CD4-positive, alpha-beta memory T cell (primary cell): ENCODE measurements at regions not wholly inside any gene's neighbourhood (a gene's known extent, or its start where the extent isn't known, plus 50 kb on each side); places are given as distances from the start of the nearest gene placed in this dataset.
A peak's percentile ranks its signal among the peaks of the same experiment; 100 is the strongest.
"Not testable (repeated sequence)": the region's sequence is repeated elsewhere in the genome, so short reads cannot be mapped to it uniquely, and the experiment has no call there.

Experiments used
- CTCF ChIA-PET: fragments of 350-600 bp; sonication (Branson Sonifier 250); formaldehyde crosslinking; loops from one replicate; lab custom pipeline; 2021; ENCODE audit warnings: inconsistent platforms; ENCODE audit not compliant: partially characterized antibody; lab: Charles Lee
- POLR2A ChIA-PET: fragments of 350-600 bp; sonication (Branson Sonifier 250); formaldehyde crosslinking; loops from one replicate; lab custom pipeline; 2021; ENCODE audit not compliant: partially characterized antibody; lab: Charles Lee
- DNase-seq, 5 donors: peaks; one replicate each; pipeline versions ENCODE4 v3.0.0 to v3.0.0-alpha.2; 2020 to 2022; ENCODE audit warnings: mixed read lengths in 1 of 5
- H3K27ac ChIP-seq: one replicate; pipeline ENCODE4 v1.7.0; 2013; ENCODE audit warnings: low read depth, low read length
- H3K27me3 ChIP-seq: 2 replicates; pipeline ENCODE4 v1.7.0; 2013; ENCODE audit warnings: mild to moderate bottlenecking, low read length, moderate library complexity; ENCODE audit not compliant: insufficient read depth
- H3K36me3 ChIP-seq: 2 replicates; pipeline ENCODE4 v1.7.0; 2013; ENCODE audit warnings: mild to moderate bottlenecking, low read length, moderate library complexity; ENCODE audit not compliant: insufficient read depth
- H3K4me1 ChIP-seq: 2 replicates; pipeline ENCODE4 v1.7.0; 2013; ENCODE audit warnings: mild to moderate bottlenecking, low read length, moderate library complexity; ENCODE audit not compliant: insufficient read depth
- H3K4me3 ChIP-seq, 2 donors: one replicate each; pipeline ENCODE4 v1.7.0; 2013; ENCODE audit warnings: low read length in 2 of 2, mild to moderate bottlenecking in 1 of 2
- H3K9me3 ChIP-seq, 2 donors: one replicate each; pipeline ENCODE4 v1.7.0; 2013; ENCODE audit warnings: low read length in 2 of 2, control low read depth in 1 of 2; ENCODE audit not compliant: control insufficient read depth in 1 of 2
- H3K27ac Mint-ChIP-seq, 7 donors: one replicate each; pipeline ENCODE4 v1.8.0; 2020 to 2021; ENCODE audit warnings: mixed read lengths in 7 of 7, mild to moderate bottlenecking in 6 of 7, inconsistent platforms in 3 of 7, moderate library complexity in 3 of 7
- H3K27me3 Mint-ChIP-seq, 2 donors: one replicate each; pipeline ENCODE4 v1.8.0; 2020 to 2021; ENCODE audit warnings: mixed read lengths in 2 of 2
- H3K36me3 Mint-ChIP-seq, 2 donors: one replicate each; pipeline ENCODE4 v1.8.0; 2020 to 2021; ENCODE audit warnings: mixed read lengths in 2 of 2, inconsistent platforms in 1 of 2, mild to moderate bottlenecking in 1 of 2
- H3K4me1 Mint-ChIP-seq, 4 donors: one replicate each; pipeline ENCODE4 v1.8.0; 2020 to 2021; ENCODE audit warnings: mixed read lengths in 4 of 4, mild to moderate bottlenecking in 1 of 4
- H3K4me3 Mint-ChIP-seq, 8 donors: one replicate each; pipeline ENCODE4 v1.8.0; 2020 to 2021; ENCODE audit warnings: mixed read lengths in 8 of 8, mild to moderate bottlenecking in 7 of 8, moderate library complexity in 6 of 8, inconsistent platforms in 3 of 8
- H3K9me3 Mint-ChIP-seq, 8 donors: one replicate each; pipeline ENCODE4 v1.8.0; 2020 to 2021; ENCODE audit warnings: mixed read lengths in 8 of 8, mild to moderate bottlenecking in 5 of 8, inconsistent platforms in 3 of 8, moderate library complexity in 1 of 8
- intact Hi-C: fragments of 100-400 bp; cut with micrococcal nuclease; formaldehyde crosslinking; loops from one replicate; pipeline ENCODE4 v1.15.1; 2023

GRCh38 chr17:45581860-45582259 lies 91.3 kb upstream of the PLEKHM1 start:
- POLR2A ChIA-PET: no interaction called here
- DNase-seq: no peak
- Mint-ChIP-seq H3K4me3 (peak overlapping the region in 2 of 8 donors; percentile 32 to 40), H3K27me3 (peaks cover 1 to 2% of the 10 kb centered on the region in 2 donors), H3K4me1 (peaks cover 37 to 67% (median 54%) of the 10 kb centered on the region in 4 donors), H3K36me3 (peaks cover 7 to 40% of the 10 kb centered on the region in 2 donors), H3K27ac (peak overlapping the region; percentile 79 to 100 (median 98)), H3K9me3 (no peaks in the 10 kb centered on the region)
- Histone ChIP-seq H3K9me3 (no peaks in the 10 kb centered on the region), H3K36me3 (no peaks in the 10 kb centered on the region), H3K4me1 (peaks cover 39% of the 10 kb centered on the region), H3K27ac (no peak overlapping the region), H3K4me3 (no peak overlapping the region), H3K27me3 (no peaks in the 10 kb centered on the region)
- intact Hi-C loops: no loop called here
- CTCF ChIA-PET: no interaction called here

DNA sequence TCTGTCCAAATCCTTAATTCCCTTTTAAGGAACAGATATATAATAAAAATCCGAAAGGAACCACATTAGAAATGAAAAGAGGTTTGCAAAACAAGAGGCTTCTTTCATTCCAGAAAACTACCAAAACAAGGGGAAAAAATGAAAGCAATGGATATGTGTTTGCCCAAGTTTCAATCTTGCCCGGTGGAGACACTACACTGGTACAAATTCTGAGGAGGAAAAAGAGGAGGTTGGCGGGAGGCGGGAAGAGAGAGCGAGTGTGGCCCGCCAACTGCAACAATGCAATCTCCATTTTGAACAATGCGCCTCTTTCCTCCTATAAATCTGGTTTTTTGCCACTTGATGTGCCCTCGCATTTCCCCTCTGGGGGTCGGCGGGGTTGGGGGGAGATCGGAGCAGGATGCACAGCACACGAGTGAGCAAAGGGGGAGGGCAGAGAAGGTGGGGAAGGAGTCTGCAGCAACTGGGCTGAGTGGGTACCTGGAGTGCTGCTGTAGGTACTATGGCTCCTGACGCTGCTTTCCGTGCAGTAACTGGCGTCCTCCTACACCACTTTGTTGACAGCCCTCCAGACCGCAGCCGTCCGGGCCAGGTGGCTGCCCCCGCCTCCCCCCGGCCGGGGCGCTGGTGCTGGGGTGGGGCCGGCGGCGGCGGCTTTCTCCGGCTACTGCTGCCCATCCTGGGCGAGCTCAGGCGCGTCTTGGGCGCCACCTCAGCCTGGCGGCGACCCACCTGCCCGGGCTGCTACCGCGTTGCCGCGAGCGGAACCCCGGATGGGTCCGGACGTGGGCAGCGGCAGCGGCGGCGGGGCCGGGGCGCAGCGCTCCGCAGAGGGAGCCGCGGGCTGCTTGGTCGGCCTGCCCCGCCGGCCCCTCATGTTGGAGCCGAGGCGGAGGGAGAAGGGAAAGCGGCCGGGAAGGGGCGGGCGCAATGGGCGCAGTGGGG lies 93.8 kb upstream of the PLEKHM1 start:
- no peaks in the 10 kb centered on the region for H3K9me3 ChIP-seq

DNA sequence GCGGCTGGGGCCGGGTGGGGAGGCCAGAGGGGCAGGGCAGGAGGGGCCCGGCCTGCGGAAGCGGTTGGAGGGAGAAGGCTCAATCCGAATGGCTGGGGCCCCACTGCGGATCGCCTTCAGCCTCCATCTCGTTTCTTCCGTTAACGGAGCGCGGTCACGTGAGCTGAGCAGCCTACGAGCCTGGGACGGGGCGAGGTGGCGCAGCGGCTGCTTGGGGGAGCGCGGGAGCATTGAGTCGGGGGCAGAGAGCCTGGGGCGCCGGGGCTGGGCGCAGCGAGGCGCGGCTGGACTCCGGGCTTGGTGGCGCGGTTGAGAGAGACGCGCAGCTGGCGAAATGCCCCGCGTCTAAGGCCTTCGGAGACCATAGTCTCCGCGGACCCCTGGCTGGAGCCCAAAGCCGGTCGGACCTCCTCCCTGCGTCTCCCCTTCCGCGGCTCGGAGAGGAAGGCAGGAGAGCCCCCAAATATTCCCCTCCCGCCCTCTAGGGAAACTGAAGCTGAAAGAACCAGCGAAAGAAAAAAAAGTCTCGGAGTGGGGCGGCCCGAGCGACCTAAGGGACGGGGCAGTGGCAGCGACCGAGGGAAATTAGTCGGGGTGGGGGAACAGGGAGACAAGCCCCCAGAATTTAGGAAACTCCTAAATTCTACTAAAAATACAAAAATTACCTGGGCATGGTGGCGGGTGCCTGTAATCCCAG lies 94.7 kb upstream of the PLEKHM1 start:
- peak; percentile 72 to 84 (median 81) for DNase-seq
- H3K27me3 Mint-ChIP-seq, H3K9me3 Mint-ChIP-seq, H3K27me3 ChIP-seq, H3K36me3 ChIP-seq, H3K9me3 ChIP-seq, intact Hi-C loops, CTCF ChIA-PET: not testable (repeated sequence)
- H3K36me3 Mint-ChIP-seq: peaks cover 4 to 36% of the 10 kb centered on the region in 2 donors
- POLR2A ChIA-PET: interaction anchor here (0.7 to 1.6 kb wide), 5 partner anchors 270 to 682 kb away, joined by 3 to 6 read pairs (median 4); partner anchors contain the start of genes HEXIM2 and KANSL1
- peaks cover 30% of the 10 kb centered on the region for H3K4me1 ChIP-seq
- peaks cover 17 to 45% (median 31%) of the 10 kb centered on the region in 4 donors for H3K4me1 Mint-ChIP-seq
- H3K27ac ChIP-seq: peak overlapping the region; percentile 83
- peak overlapping the region; percentile 69 to 99 (median 93) for H3K27ac Mint-ChIP-seq
- H3K4me3 ChIP-seq: peak overlapping the region; percentile 77 to 83
- H3K4me3 Mint-ChIP-seq: peak overlapping the region; percentile 52 to 100 (median 95)

More for the DNA sequence above, 93.8 kb upstream of the PLEKHM1 start:
- H3K27me3 Mint-ChIP-seq: peaks cover 2% of the 10 kb centered on the region in 2 donors
- intact Hi-C loops: no loop called here
- peak overlapping the region; percentile 94 to 100 (median 99) for H3K27ac Mint-ChIP-seq
- DNase-seq: peak; percentile 72 to 83 (median 80)
- no peaks in the 10 kb centered on the region for H3K9me3 Mint-ChIP-seq
- peaks cover 4 to 36% of the 10 kb centered on the region in 2 donors for H3K36me3 Mint-ChIP-seq
- POLR2A ChIA-PET: interaction anchor here (0.7 to 1.6 kb wide), 4 partner anchors 270 to 609 kb away, joined by 3 to 6 read pairs (median 4); partner anchors contain the start of genes HEXIM2 and KANSL1
- Histone ChIP-seq H3K27ac (peak overlapping the region; percentile 83), H3K4me3 (peak overlapping the region; percentile 77 to 83), H3K4me1 (peaks cover 38% of the 10 kb centered on the region), H3K27me3 (no peaks in the 10 kb centered on the region), H3K36me3 (no peaks in the 10 kb centered on the region)
- CTCF ChIA-PET: no interaction called here
- H3K4me1 Mint-ChIP-seq: peaks cover 26 to 50% (median 39%) of the 10 kb centered on the region in 4 donors
- H3K4me3 Mint-ChIP-seq: peak overlapping the region; percentile 94 to 100 (median 98)

- CTCF ChIA-PET, H3K9me3 Mint-ChIP-seq, H3K36me3 ChIP-seq, H3K27me3 ChIP-seq, intact Hi-C loops, H3K9me3 ChIP-seq, H3K27me3 Mint-ChIP-seq: not testable (repeated sequence)
- Histone ChIP-seq H3K4me3 (peak overlapping the region in 1 of 2 donors; percentile 41), H3K4me1 (peaks cover 24% of the 10 kb centered on the region), H3K27ac (peak overlapping the region; percentile 83)
- H3K36me3 Mint-ChIP-seq: peaks cover 4 to 33% of the 10 kb centered on the region in 2 donors
- peak in 4 of 5 donors; percentile 34 to 53 (median 50) for DNase-seq
- H3K27ac Mint-ChIP-seq: peak overlapping the region in 6 of 7 donors; percentile 69 to 99 (median 85)
- peaks cover 15 to 39% (median 27%) of the 10 kb centered on the region in 4 donors for H3K4me1 Mint-ChIP-seq
- POLR2A ChIA-PET: interaction anchor here (1.3 to 1.6 kb wide), 2 partner anchors 360 to 681 kb away, joined by 4 to 6 read pairs; no protein-coding TSS in a partner anchor
- H3K4me3 Mint-ChIP-seq: peak overlapping the region; percentile 91 to 100 (median 95)
These were observed 95.5 kb upstream of the PLEKHM1 start for GRCh38 chr17:45585794-45586650.

DNA sequence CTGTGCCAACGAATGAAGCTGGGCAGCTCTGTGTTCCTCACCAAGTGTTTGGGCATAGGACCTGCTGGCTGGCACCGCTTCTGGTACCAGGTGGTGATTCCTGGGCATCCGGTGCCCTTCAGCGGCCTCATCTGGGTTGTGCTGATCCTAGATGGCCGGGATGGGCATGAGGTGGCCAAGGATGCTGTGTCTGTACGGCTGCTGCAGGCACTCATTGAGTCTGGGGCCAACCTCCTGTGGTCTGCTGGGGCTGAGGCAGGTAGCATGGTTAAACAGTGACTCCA lies 96.1 kb upstream of the PLEKHM1 start:
- DNase-seq: peak in 1 of 5 donors; percentile 5
- H3K4me3 ChIP-seq: not testable (repeated sequence)
- peaks cover 4 to 27% of the 10 kb centered on the region in 2 donors for H3K36me3 Mint-ChIP-seq

GRCh38 chr17:45592433-45592923 lies 102.0 kb upstream of the PLEKHM1 start:
- H3K36me3 Mint-ChIP-seq: peaks cover 0 to 12% of the 10 kb centered on the region in 2 donors
- intact Hi-C loops, H3K27me3 ChIP-seq, H3K4me1 ChIP-seq, POLR2A ChIA-PET, H3K27ac ChIP-seq, H3K36me3 ChIP-seq, H3K4me3 Mint-ChIP-seq, H3K9me3 Mint-ChIP-seq, H3K9me3 ChIP-seq, H3K4me1 Mint-ChIP-seq, H3K4me3 ChIP-seq, H3K27me3 Mint-ChIP-seq: not testable (repeated sequence)
- DNase-seq: peak in 4 of 5 donors; percentile 54 to 73 (median 72)
- CTCF ChIA-PET: interaction anchor here (0.6 to 1.3 kb wide), 5 partner anchors 620 to 694 kb away, joined by 3 read pairs; no protein-coding TSS in a partner anchor
- peak overlapping the region in 1 of 7 donors; percentile 61 for H3K27ac Mint-ChIP-seq

More for the DNA sequence above, 96.1 kb upstream of the PLEKHM1 start:
- intact Hi-C loops, H3K27me3 Mint-ChIP-seq, H3K27ac ChIP-seq, POLR2A ChIA-PET, CTCF ChIA-PET, H3K36me3 ChIP-seq, H3K9me3 Mint-ChIP-seq, H3K9me3 ChIP-seq, H3K27me3 ChIP-seq: not testable (repeated sequence)
- peaks cover 20% of the 10 kb centered on the region for H3K4me1 ChIP-seq
- peak overlapping the region in 3 of 8 donors; percentile 17 to 62 (median 43) for H3K4me3 Mint-ChIP-seq
- H3K4me1 Mint-ChIP-seq: peaks cover 15 to 36% (median 23%) of the 10 kb centered on the region in 4 donors
- peak overlapping the region in 1 of 7 donors; percentile 48 for H3K27ac Mint-ChIP-seq
